Fibroblast of upper back skin (primary cell): ENCODE measurements at regions not wholly inside any gene's neighbourhood (a gene's known extent, or its start where the extent isn't known, plus 50 kb on each side); places are given as distances from the start of the nearest gene placed in this dataset.
"Not testable (repeated sequence)": the region's sequence is repeated elsewhere in the genome, so short reads cannot be mapped to it uniquely, and the experiment has no call there.

Source experiments
- DNase-seq: peaks from one replicate; pipeline ENCODE4 v3.0.0-alpha.2; 2013

DNA sequence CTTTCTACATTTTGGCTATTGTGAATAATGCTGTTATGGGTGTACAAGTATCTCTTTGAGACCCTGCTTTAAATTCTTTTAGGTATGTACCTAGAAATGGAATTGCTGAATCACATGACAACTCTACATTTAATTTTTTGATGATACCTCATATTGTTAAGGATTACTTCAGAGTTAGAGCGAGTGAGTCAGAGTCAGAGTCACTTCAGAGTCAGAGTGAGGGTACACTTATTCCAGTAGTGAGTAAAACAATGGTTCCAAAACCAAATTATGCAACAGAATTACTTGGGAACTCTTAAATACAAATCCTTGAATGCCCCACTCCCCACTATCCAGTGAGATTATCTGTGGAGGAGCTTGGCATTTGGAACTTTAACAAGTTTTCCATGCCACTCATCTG, 50.3 kb upstream of the SNRK start:
- no peak for DNase-seq

DNA sequence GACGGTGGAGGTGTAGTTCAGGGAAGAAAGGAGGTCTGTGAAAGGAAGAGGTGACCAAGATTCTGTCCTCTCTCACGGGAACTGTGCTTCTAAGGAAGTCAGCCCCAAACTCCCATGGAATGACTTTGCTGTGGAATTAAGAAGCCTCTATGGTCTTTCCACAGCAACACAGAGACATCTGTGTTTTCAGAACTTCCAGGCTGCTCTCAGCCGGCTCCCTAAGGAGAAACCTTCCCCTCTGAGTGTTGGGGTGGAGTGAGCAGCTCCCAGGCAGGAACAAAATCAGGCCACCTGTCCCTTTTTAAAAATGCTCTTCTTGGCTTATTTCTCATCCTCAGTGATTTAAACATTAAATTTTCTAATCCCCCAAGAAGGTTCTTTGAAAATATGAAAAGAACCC, 53.3 kb upstream of the SNRK start:
- DNase-seq, result no peak

DNA sequence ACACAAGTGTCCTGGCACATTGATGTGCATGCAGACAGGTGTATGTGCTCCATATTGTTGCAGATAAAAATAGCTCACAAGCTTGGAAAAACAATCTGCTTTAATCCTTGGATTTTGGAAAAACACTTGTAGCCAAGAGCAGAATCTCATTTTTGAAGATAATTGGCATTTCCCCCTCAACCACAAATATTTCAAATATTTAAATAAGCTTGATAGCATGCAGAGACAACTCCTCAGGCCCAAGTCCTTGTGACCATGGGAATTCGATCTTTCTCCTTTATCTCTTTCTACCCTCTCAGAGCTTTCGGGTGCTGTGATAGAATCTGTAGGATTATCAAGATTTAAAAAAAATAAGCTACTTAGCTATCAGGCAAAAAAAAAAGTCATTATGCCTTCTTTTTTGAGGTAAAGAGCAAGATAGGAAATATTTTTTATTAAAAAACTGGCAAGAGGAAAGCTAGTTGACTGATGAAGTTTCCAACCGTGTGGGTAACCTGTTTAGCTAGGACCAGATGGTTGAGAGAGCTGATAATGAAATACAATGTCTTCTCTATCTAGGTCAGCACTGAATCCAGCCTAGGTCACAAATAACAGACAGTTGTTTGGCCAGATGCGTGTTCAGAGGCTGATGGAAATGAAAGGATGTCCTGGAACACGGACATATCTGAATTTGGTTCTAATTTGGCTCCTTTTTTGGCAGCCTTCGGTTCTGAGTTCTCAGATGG, 54.9 kb upstream of the SNRK start:
- DNase-seq, result peak; percentile 51

DNA sequence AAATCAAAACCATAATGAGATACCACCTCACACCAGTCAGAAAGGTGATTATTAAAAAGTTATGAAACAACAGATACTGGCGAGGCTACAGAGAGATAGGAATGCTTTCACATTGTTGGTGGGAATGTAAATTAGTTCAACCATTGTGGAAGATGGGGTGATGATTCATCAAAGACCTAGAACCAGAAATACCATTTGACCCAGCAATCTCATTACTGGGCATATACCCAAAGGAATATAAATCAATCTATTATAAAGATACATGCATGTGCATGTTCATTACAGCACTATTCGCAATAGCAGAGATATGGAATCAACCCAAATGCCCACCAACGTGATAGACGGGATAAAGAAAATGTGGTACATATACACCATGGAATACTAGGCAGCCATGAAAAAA, 56.5 kb upstream of the SNRK start:
- not testable (repeated sequence) for DNase-seq

DNA sequence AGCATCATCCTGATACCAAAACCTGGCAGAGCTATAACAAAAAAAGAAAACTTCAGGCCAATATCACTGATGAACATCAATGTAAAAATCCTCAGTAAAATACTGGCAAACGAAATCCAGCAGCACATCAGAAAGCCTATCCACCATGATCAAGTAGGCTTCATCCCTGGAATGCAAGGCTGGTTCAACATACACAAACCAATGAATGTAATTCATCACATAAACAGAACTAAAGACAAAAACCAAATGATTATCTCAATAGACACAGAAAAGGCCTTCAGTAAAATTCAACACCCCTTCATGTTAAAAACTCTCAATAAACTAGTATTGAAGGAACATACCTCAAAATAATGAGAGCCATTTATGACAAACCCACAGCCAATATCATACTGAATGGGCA, 58.7 kb upstream of the SNRK start:
- not testable (repeated sequence) for DNase-seq

DNA sequence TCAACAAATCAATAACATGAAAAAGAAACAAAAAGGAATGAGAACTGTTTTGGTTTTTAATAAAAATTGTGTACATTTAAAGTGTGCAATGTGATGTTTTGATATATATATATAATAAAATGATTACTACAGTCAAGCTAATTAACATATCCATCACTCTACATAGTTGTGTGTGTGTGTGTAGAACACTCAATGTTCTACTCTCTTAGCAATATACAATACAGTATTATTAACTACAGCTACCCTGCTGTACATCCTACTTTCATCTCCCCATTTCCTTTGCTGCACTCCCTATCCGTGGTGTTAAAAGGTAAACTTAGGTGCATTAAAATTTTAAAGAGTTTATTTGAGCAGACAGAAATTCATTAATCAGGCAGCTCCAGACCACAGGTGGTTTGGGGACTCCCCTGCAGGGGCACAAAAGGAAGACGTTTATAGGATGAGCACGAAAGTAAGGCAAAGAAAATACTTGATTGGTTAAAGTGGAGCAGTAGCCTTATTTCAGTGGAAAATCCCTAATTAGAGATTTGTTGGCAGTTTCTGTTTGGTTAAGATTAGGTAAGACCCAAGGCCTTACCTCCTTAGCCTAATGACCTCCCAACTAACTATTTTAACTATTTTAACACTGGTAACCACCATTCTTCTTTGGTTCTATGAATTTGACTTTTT, 61.8 kb upstream of the SNRK start:
- DNase-seq, result no peak

DNA sequence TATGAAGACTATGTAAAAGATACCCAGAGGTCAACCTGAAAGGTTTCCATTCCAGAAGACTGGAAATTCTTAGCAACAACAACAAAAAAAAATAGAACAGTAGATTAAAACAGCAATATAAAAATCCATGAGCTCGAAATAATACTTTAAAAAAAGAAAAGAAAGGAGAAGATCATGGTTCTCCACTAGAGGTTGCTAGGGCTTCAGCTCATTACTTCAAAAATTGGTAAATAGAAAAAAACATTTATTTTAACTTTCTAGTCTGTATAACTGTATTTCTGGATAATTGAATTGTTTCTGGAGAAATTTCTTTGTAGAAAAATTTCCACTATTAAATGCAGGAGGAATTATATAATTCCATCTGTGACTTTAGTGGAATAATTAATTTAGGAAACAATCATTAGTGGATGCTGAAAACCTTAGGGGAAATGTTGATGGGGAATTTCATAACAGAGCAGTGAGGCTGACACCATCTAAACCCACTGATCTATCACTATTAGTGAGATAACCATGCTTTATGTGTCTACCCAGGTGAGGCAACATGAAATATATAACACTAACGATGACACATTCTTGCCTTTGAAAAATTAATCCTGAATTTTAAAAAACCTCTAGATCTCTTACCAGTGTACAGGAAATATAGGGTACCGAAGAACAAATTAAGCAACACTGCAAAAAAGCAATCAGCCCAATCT, 62.5 kb upstream of the SNRK start:
- DNase-seq, result no peak

DNA sequence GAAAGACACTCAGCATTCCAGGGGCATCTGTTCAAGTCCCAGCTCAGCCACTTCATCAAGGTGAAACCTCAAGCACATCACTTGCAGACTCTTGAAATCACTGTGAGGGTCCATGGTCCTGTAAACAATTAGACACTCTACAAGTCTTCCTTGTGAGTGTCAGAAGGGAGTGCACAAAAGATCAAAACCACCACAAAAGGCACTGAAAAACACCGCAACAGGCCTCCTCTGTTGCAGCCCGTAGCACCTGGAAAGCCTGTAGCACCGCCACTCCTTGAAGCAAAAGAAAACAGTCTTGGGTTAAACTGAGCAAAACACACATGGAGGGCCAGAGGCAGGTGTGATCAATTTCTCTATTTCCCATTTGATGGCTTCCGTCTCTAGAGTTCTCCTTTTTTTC, 63.8 kb upstream of the SNRK start:
- DNase-seq, result no peak

DNA sequence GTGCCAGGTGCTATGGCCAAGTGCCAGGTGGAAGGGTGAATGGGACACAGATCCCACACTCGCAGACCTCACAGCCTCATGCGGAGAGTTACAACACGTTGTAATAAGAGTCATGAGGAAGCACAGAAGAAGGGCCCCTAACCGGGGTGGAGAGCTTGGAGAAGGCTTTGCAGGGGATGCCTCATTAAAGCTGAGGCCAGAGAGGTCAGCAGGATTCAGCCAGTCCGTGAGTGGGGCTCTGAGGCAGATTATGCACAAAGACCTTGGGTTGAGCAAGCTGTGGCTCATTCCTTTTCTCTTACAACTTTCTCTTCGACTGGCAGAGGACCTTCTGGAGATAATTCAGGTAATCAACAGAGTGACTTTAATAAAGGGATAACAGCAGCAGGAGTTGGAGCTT, 65.3 kb upstream of the SNRK start:
- no peak for DNase-seq

DNA sequence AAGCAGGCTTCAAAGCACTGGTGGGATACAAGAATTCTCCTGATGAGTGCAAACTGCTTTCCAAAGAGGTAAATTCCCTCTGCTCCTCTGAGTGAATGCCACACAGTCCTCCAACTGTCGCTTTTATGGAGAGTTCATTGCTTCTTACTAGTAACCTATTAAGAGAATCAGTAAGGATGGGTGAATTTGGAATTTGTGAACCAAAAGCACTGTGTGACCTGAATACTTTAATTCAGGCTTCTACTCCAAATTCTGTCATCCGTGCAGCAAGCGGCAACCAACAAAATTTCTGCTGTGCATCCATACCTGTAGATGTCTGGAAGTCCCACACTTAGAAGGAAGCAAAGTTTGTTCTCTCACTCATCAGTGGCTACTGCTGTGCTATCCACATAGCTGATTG, 66.7 kb upstream of the SNRK start:
- no peak for DNase-seq

DNA sequence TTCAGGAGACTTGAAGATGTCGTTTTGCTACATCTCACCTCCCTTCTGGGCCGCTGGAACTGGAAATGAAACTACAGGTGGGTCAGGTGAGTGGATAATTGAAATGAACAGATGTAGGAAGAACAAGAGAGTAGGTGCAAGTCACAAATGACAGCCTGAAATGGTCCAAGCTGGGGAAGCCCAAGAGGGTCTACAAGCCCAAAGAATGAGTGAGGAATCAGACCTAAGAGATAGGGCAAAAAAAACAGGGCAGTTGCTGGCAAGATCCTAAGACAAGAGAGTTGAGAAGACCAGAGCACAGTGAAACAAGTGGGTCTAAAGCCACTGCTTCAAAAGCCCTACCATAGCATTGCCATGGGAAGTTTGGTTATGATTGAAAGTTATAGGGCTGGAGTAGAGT, 67.4 kb upstream of the SNRK start:
- no peak for DNase-seq

DNA sequence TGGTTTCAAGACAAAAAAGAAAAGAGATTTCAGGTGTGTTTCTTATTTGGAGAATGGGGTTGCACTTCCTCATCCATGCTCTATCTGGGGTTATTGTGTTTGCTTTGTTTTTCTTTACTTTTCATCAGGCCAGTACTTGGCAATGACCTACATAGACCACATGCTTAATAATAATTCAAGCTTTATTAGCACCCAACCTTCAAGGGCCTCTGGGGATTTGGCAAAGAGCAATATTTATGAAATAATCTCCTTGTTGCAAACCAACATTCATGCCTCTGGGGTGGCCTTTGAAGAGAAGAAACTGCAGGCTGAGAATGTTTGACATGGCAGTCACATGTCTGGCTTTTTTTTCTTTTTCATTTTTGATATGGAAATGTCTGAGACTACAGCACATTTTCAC, 68.2 kb upstream of the SNRK start:
- no peak for DNase-seq

DNA sequence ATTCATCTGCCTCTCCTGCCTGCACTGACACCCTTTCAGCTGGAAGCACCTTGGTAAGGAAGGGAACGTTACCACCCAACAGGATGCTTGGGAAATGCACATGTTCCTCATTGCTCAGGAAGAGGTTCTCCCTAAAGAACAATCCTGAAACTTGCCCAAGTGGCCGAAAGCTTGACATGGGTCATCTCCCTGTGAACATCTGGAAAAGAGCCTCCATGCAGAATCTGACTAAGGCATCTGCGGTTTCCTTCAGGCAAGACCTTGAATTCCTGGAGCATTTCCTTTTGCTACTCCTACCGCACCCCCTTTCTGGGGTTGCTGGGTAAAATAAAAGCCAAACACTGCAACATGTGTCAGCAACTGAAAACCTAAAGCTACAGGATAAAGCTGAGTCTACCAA, 68.7 kb upstream of the SNRK start:
- DNase-seq, result peak; percentile 43

DNA sequence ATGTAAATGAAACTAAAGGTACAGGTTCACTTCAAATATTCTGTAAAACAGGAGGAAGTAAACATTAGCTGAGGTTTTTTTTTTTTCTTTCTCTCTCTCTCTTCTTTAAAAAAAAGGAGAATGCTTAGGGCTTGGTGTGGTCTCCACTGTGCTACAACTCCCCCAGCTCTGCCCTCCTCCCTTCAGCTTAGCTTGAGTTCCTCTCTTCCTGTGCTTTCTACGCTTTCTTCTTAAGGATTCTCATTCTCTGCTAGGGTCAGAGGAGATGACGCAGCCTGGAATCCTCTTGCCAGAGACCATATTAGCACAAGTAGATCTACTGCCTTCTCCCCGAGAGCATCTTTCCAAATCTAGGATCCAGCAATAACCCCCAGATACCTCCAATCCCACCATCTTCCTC, 69.1 kb upstream of the SNRK start:
- no peak for DNase-seq

DNA sequence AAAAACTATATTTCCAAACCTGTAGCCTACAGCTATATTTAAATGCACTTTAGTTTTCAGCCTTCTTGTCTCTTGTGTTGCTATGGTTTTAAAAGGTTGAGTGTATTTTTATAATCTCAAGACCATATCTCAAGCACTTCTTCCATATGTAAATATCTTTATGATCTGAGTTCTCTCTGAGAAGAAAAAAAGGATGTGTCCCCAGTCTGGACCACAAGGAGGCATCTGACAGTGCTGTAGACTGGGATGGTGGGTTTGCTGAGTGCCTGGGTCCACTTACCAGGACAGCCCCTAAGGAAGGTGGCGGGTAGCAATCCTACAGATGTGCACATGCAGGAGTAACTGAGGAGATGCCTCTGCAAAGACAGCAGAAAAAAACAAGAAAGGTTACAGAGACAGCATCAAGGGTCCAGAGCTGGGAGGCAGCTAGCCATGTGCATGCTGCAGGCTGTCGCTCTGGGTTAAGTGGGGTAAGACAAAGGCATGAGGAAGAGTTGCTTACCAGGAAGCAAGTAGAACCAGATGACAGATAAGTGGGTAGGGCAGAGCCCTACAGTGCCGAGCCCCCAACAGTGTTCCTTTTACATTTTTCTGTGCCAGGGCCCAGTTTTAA, 70.6 kb upstream of the SNRK start:
- DNase-seq, result no peak

DNA sequence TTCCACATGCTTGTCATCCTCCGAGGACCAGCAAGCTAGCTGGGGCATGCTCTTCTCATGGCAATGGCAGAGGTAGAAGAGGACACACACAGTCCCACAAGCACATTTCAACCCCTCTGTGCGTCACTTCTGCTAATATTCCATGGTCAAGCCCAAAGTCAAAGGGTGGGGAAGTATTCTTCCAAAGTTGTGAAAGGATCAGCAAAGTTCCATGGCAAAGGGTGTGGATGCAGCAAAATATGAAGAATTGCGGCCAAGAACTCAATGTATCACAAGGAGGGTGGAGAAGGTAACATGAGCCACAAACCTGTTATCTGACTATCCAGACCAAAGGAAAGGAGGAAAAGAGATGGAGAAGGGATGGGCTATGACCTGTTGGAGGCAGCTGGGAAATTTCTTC, 71.2 kb upstream of the SNRK start:
- no peak for DNase-seq

DNA sequence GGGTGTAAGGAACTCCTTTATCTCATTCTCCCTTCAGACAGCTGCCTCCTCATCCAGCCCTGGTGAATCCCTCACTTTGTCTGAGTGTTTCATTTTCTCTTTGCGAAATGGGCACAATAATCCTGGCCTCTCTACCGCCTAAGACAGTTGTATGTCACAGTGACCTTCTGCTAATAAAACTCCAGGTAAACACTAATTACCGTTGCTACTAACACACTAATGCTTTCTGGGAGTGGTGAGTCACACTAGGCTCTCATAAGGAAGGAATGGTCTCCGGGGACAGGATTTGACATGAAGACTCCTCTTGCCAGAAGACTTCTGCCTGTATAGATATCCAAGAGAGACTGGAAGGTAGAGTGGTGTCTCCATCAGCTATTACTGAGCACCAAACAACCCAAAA, 71.7 kb upstream of the SNRK start:
- no peak for DNase-seq

DNA sequence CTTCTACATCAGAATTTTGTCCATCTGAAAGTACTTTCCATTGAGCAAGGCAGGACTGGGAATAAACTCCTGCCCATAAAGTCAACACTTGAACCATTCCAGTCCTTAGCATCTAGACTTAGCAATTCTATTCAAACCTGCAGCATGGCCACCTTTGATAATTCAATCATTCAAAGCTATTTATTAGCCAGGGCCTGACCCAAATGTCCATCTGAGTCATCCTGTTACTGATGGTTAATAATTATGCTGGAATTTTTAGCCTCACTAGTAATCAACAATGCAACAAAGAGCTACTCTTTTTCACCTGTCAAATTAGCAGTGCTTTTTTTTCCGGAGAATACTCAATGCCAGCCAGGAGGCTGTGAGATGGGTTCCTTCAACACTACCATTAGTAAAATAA, 72.7 kb upstream of the SNRK start:
- no peak for DNase-seq

DNA sequence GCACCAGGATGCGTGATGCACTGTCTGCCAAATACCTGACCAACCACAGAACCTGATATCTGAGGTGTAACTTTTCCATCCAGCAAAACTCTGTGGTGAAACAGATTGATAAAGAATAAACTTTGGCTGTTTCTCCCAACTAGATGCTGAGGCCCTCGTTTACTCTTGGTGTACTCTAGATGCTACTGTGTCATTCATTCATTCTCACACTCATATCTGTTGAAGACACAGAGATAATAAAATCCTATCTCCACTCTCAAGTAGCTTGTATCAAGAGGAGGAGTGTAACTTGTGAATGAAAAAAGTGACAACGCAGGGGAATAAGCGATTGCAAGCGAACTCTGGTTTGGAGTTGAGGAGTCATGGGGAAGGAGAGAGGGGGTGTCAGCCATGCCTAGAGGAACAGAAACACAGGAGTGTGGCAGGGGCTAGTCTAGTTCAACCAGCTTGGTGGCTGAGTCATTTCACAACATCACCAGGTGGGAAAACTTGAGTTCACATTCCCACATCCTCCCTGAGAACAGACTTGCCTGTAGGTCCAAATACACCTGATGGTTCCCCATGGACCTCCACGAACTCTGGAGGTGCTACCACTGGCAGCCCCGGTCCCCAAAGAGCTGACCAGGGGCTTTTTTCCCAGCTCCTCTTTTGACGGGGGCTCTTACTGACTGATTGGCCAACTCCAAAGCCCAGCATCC, 73.3 kb upstream of the SNRK start:
- DNase-seq, result no peak

DNA sequence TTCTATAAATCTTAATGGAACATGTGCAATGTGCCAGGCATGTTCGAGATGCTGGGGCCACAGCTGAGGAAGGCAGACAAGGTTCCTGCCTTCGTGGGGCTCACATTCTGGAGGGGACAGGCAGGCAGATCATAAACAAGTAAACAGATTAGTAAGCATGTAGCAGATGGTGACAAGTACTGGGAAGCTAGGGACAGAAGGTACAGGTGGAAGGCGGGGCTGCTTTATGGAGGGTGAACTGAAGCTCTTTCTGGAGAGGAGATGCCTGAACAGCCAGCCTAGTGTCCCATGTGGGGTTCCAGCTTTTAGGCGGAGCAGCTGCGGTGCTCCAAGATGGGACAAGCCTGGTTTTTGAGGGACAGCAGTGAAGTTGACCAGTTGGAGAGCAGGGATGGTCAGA, 74.7 kb upstream of the SNRK start:
- DNase-seq, result no peak

DNA sequence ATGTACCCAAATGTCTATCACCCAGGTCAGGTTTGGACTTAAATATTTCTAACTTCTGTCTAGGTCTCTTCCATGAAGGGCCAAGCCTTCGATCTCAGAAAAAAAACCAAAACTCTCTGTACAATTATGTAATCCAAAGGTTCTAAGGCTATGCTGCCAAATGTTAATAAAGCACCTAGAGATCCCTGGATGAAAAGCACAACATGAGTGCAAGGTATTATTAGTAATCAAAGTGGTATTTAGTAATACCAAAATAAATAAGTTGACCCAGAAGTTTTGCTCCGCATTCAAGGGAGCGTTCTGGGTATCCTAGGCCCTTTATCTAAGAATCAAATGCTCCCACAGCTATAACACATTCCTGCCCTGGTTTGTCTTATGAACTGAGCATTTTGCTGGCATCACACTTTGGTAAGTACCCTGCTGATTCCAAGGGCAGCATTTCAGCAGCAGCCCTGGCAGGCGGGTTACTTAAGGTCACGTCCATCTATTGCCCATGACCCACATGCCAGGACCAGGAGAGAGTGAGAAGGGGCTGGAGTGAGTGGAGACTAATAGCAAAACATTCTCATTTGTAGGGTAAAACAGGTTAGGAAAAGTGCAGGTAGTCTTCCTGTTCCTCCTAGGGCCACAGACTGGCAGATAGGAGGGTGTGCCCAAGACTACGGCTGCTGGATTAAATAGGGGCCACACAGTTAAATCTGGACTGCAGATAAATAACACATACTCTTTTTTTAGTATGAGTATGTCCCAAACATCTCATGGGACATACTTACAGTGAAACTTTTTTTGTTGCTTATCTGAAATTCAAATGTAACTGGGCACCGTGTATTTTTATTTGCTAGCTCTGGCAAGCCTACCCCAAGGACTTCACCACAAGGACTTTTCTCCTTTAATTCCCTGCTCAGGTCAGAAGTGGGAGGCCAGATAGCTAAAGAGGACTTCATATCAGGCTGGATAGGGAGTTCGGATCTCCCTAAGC, 76.0 kb upstream of the SNRK start:
- no peak for DNase-seq

DNA sequence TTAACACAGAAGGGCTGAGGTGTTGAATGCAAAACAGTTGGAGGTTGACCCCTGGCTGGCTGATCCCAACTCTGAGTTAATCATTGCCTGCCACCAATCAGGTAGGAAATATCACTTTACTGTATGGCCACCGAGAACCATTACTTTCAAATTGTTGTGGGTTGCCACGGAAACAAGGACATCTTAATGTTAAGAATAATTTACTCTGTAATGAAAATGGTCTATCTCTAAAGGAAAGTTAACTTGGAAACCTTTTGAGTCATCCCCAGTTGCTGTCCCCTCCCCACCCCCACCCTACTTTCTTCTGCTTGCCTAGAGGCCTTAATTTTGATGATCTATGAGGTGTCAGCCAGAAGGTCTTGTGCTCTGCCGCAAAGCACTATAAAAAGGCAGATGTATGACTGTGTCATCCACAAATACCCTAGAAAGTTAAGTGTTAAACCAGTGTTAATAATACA, 78.7 kb upstream of the SNRK start:
- peak; percentile 9 for DNase-seq
